ENCODE measurements at regions not wholly inside any gene's neighbourhood (a gene's known extent, or its start where the extent isn't known, plus 50 kb on each side); places are given as distances from the start of the nearest gene placed in this dataset.

DNA sequence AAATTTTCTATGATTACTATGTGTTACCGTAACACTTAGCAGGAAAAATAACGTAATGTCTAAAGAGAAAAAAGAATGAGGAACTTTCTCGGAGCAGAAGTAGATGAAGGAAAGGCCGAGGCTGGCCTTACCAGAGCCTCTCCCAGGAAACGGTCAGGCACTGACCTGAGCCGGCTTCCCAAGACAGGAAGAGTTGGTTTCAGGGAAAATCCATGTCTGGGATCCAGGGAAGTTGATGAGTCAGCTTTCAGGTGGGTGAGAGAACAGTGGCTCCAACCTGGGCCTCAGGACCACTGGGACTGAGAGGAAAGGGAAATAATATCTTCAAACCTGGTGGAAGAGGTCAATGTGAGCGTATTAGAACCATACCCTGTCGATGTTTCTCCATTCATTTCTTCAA is 93.3 kb upstream of the UBL3 start:
- H3K27ac ChIP-seq (ENCODE audit: low read depth), result no peak overlapping the region
- H4K20me1 ChIP-seq (replicated peaks; ENCODE audit: insufficient read depth), result no peaks in the 10 kb centered on the region
- TF ChIP-seq NANOG (IDR thresholded peaks at IDR 0.05; ENCODE audit: borderline replicate concordance) (no peak), JUNB (IDR thresholded peaks at IDR 0.05; ENCODE audit: unreplicated experiment) (no peak), ZNF331 (CRISPR knock-in tag; IDR thresholded peaks at IDR 0.05; ENCODE audit: low read depth) (no peak), ZNF114 (CRISPR knock-in tag; IDR thresholded peaks at IDR 0.05) (no peak), STAT1 (IDR thresholded peaks at IDR 0.05; ENCODE audit: unreplicated experiment) (no peak), POLR2AphosphoS5 (IDR thresholded peaks at IDR 0.05; ENCODE audit: low read depth) (no peak), CREB1 (CRISPR knock-in tag; IDR thresholded peaks at IDR 0.05; ENCODE audit: low read depth) (no peak), EZH2phosphoT487 (IDR thresholded peaks at IDR 0.05; ENCODE audit: unreplicated experiment) (no peak), EZH2 (IDR thresholded peaks at IDR 0.05; ENCODE audit: low read depth, unreplicated experiment) (no peak)
- TF ChIP-seq, protein P1, sequence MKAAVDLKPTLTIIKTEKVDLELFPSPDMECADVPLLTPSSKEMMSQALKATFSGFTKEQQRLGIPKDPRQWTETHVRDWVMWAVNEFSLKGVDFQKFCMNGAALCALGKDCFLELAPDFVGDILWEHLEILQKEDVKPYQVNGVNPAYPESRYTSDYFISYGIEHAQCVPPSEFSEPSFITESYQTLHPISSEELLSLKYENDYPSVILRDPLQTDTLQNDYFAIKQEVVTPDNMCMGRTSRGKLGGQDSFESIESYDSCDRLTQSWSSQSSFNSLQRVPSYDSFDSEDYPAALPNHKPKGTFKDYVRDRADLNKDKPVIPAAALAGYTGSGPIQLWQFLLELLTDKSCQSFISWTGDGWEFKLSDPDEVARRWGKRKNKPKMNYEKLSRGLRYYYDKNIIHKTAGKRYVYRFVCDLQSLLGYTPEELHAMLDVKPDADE (IDR thresholded peaks at IDR 0.05), result no peak
- TF ChIP-seq, protein P2, sequence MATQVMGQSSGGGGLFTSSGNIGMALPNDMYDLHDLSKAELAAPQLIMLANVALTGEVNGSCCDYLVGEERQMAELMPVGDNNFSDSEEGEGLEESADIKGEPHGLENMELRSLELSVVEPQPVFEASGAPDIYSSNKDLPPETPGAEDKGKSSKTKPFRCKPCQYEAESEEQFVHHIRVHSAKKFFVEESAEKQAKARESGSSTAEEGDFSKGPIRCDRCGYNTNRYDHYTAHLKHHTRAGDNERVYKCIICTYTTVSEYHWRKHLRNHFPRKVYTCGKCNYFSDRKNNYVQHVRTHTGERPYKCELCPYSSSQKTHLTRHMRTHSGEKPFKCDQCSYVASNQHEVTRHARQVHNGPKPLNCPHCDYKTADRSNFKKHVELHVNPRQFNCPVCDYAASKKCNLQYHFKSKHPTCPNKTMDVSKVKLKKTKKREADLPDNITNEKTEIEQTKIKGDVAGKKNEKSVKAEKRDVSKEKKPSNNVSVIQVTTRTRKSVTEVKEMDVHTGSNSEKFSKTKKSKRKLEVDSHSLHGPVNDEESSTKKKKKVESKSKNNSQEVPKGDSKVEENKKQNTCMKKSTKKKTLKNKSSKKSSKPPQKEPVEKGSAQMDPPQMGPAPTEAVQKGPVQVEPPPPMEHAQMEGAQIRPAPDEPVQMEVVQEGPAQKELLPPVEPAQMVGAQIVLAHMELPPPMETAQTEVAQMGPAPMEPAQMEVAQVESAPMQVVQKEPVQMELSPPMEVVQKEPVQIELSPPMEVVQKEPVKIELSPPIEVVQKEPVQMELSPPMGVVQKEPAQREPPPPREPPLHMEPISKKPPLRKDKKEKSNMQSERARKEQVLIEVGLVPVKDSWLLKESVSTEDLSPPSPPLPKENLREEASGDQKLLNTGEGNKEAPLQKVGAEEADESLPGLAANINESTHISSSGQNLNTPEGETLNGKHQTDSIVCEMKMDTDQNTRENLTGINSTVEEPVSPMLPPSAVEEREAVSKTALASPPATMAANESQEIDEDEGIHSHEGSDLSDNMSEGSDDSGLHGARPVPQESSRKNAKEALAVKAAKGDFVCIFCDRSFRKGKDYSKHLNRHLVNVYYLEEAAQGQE (IDR thresholded peaks at IDR 0.05; ENCODE audit: unreplicated experiment), result no peak
- TF ChIP-seq, protein P3, sequence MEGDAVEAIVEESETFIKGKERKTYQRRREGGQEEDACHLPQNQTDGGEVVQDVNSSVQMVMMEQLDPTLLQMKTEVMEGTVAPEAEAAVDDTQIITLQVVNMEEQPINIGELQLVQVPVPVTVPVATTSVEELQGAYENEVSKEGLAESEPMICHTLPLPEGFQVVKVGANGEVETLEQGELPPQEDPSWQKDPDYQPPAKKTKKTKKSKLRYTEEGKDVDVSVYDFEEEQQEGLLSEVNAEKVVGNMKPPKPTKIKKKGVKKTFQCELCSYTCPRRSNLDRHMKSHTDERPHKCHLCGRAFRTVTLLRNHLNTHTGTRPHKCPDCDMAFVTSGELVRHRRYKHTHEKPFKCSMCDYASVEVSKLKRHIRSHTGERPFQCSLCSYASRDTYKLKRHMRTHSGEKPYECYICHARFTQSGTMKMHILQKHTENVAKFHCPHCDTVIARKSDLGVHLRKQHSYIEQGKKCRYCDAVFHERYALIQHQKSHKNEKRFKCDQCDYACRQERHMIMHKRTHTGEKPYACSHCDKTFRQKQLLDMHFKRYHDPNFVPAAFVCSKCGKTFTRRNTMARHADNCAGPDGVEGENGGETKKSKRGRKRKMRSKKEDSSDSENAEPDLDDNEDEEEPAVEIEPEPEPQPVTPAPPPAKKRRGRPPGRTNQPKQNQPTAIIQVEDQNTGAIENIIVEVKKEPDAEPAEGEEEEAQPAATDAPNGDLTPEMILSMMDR (conservative IDR thresholded peaks at IDR 0.05; ENCODE audit: low read depth in 2 of 2), result no peak
- TF ChIP-seq, protein P4, sequence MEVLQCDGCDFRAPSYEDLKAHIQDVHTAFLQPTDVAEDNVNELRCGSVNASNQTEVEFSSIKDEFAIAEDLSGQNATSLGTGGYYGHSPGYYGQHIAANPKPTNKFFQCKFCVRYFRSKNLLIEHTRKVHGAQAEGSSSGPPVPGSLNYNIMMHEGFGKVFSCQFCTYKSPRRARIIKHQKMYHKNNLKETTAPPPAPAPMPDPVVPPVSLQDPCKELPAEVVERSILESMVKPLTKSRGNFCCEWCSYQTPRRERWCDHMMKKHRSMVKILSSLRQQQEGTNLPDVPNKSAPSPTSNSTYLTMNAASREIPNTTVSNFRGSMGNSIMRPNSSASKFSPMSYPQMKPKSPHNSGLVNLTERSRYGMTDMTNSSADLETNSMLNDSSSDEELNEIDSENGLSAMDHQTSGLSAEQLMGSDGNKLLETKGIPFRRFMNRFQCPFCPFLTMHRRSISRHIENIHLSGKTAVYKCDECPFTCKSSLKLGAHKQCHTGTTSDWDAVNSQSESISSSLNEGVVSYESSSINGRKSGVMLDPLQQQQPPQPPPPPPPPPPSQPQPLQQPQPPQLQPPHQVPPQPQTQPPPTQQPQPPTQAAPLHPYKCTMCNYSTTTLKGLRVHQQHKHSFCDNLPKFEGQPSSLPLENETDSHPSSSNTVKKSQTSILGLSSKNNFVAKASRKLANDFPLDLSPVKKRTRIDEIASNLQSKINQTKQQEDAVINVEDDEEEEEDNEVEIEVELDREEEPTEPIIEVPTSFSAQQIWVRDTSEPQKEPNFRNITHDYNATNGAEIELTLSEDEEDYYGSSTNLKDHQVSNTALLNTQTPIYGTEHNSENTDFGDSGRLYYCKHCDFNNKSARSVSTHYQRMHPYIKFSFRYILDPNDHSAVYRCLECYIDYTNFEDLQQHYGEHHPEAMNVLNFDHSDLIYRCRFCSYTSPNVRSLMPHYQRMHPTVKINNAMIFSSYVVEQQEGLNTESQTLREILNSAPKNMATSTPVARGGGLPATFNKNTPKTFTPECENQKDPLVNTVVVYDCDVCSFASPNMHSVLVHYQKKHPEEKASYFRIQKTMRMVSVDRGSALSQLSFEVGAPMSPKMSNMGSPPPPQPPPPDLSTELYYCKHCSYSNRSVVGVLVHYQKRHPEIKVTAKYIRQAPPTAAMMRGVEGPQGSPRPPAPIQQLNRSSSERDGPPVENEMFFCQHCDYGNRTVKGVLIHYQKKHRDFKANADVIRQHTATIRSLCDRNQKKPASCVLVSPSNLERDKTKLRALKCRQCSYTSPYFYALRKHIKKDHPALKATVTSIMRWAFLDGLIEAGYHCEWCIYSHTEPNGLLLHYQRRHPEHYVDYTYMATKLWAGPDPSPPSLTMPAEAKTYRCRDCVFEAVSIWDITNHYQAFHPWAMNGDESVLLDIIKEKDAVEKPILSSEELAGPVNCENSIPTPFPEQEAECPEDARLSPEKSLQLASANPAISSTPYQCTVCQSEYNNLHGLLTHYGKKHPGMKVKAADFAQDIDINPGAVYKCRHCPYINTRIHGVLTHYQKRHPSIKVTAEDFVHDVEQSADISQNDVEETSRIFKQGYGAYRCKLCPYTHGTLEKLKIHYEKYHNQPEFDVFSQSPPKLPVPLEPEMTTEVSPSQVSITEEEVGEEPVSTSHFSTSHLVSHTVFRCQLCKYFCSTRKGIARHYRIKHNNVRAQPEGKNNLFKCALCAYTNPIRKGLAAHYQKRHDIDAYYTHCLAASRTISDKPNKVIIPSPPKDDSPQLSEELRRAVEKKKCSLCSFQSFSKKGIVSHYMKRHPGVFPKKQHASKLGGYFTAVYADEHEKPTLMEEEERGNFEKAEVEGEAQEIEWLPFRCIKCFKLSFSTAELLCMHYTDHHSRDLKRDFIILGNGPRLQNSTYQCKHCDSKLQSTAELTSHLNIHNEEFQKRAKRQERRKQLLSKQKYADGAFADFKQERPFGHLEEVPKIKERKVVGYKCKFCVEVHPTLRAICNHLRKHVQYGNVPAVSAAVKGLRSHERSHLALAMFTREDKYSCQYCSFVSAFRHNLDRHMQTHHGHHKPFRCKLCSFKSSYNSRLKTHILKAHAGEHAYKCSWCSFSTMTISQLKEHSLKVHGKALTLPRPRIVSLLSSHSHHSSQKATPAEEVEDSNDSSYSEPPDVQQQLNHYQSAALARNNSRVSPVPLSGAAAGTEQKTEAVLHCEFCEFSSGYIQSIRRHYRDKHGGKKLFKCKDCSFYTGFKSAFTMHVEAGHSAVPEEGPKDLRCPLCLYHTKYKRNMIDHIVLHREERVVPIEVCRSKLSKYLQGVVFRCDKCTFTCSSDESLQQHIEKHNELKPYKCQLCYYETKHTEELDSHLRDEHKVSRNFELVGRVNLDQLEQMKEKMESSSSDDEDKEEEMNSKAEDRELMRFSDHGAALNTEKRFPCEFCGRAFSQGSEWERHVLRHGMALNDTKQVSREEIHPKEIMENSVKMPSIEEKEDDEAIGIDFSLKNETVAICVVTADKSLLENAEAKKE (CRISPR knock-in tag; IDR thresholded peaks at IDR 0.05), result no peak
- H3K27me3 Mint-ChIP-seq (ENCODE audit: insufficient read depth, low read depth, poor library complexity), result peaks cover 29% of the 10 kb centered on the region
- H3F3A ChIP-seq (replicated peaks; ENCODE audit: low read depth), result no peaks in the 10 kb centered on the region
- ATAC-seq (peak; percentile 69), DNase-seq (ENCODE audit: low spot score) (peak; percentile 37)
- no peak overlapping the region for H2AFZ ChIP-seq
- peaks cover 19% of the 10 kb centered on the region for H3K4me1 ChIP-seq (ENCODE audit: insufficient read depth)
- H3K27me3 ChIP-seq (ENCODE audit: insufficient read depth), result peaks cover 6% of the 10 kb centered on the region; the same call in 1 of the 2 replicates
- no peak overlapping the region for H3K4me3 ChIP-seq
- H3K27ac Mint-ChIP-seq, result peak overlapping the region; percentile 15; the same call in 1 of the 2 replicates
- peak overlapping the region; percentile 9; the same call in 1 of the 2 replicates for H3K4me2 ChIP-seq
- peaks cover 38% of the 10 kb centered on the region for H3K4me1 Mint-ChIP-seq
- no peaks in the 10 kb centered on the region for H3K9me3 Mint-ChIP-seq
- H3K79me2 ChIP-seq (replicated peaks; ENCODE audit: insufficient read depth), result no peaks in the 10 kb centered on the region
- no peaks in the 10 kb centered on the region for H3K36me3 ChIP-seq (ENCODE audit: insufficient read depth)
- no peaks in the 10 kb centered on the region for H3K36me3 Mint-ChIP-seq (ENCODE audit: low read depth)
- peaks cover 10% of the 10 kb centered on the region for H3K9me2 ChIP-seq (ENCODE audit: insufficient read depth)
- no peak overlapping the region; the same call in 2 of the 3 replicates for H3K4me3 Mint-ChIP-seq

Measured in GM23338 (cell line).